ENCODE measurements at regions not wholly inside any gene's neighbourhood (a gene's known extent, or its start where the extent isn't known, plus 50 kb on each side); places are given as distances from the start of the nearest gene placed in this dataset.
"Not testable (repeated sequence)": the region's sequence is repeated elsewhere in the genome, so short reads cannot be mapped to it uniquely, and the experiment has no call there.

DNA sequence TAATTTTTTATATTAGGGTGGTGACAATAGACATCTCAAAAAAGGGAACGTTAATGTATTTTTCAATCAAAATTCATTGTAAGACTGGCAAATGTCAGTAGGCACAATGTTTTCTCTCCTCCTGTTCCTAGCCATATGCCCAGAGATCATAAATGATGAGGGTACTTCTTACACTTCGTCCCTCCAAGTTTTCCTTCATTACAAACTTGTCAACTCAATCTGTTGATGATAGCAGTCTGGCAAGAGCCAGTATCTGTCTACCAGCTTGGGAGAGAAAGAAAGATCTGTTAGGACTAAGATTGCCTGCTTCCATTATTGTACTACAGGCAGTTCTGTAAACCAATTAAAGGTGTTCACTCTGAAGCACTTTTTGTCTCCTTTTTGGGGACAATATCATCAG lies 130.9 kb upstream of the DAAM1 start:
- Mint-ChIP-seq H3K4me1 (no peaks in the 10 kb centered on the region), H3K4me3 (no peak overlapping the region), H3K27ac (no peak overlapping the region), H3K9me3 (peaks cover 7 to 16% of the 10 kb centered on the region in 2 experiments; a peak in 4 of 5 replicates), H3K36me3 (ENCODE audit: insufficient read depth in 1 of 3, low read depth in 3 of 3) (peaks cover 0 to 4% (median 3%) of the 10 kb centered on the region in 3 experiments; a peak in 3 of 7 replicates), H3K27me3 (ENCODE audit: low read depth) (no peaks in the 10 kb centered on the region)
- Histone ChIP-seq H3K79me2 (ENCODE audit: insufficient read depth, low read length) (no peaks in the 10 kb centered on the region), H3K4me1 (ENCODE audit: insufficient read depth, low read length) (no peaks in the 10 kb centered on the region), H3K4me2 (ENCODE audit: insufficient read depth, insufficient read length, low read length) (no peak overlapping the region), H2BK20ac (ENCODE audit: low read depth, low read length, poor library complexity, severe bottlenecking) (no peak overlapping the region), H2AK5ac (ENCODE audit: insufficient read length, low read length) (no peak overlapping the region), H2AFZ (ENCODE audit: low read length) (no peak overlapping the region), H3K9me3 (ENCODE audit: control insufficient read depth, low read depth, low read length) (no peaks in the 10 kb centered on the region), H4K5ac (ENCODE audit: insufficient read length, low read depth, low read length) (no peak overlapping the region), H3K14ac (ENCODE audit: insufficient read depth, low read length) (no peak overlapping the region), H2BK12ac (ENCODE audit: insufficient read length, low read depth, low read length) (no peak overlapping the region), H4K20me1 (ENCODE audit: control insufficient read depth, insufficient read depth, insufficient read length) (no peaks in the 10 kb centered on the region), H4K8ac (replicated peaks; ENCODE audit: insufficient read length, low read depth, low read length) (no peak overlapping the region), H2BK120ac (ENCODE audit: low read depth, low read length, poor library complexity, severe bottlenecking) (no peak overlapping the region), H3K23ac (ENCODE audit: insufficient read length, low read depth, low read length) (no peak overlapping the region), H3K27ac (ENCODE audit: insufficient read length, low read depth, low read length) (no peak overlapping the region), H3K23me2 (ENCODE audit: insufficient read length, low read depth, low read length, poor library complexity, severe bottlenecking) (no peaks in the 10 kb centered on the region), H3K4ac (ENCODE audit: low read depth, low read length) (no peak overlapping the region), H2BK5ac (ENCODE audit: insufficient read length, low read length) (no peak overlapping the region), H2BK15ac (ENCODE audit: low read depth, low read length) (no peak overlapping the region), H3K27me3 (ENCODE audit: insufficient read depth, low read length) (no peaks in the 10 kb centered on the region), H3K9ac (ENCODE audit: extremely low read depth, insufficient read length, low read length) (no peak overlapping the region), H3K79me1 (ENCODE audit: insufficient read depth, low read depth, low read length, poor library complexity, severe bottlenecking) (no peaks in the 10 kb centered on the region), H3K56ac (ENCODE audit: insufficient read length, low read depth, low read length) (no peak overlapping the region), H3T11ph (ENCODE audit: low read length) (no peak overlapping the region), H3K18ac (ENCODE audit: insufficient read length, low read depth, low read length) (no peak overlapping the region), H4K91ac (ENCODE audit: insufficient read length, low read depth, low read length) (no peak overlapping the region)
- no peak for TF ChIP-seq CTCF (conservative IDR thresholded peaks at IDR 0.05)
- DNase-seq: no peak
- WGBS (ENCODE audit: extremely low coverage, insufficient read length, low lambda C conversion rate): no CpG with 5 or more reads among the region's 2 CpGs

GRCh38 chr14:59058776-59059175 lies 129.7 kb upstream of the DAAM1 start:
- H2BK20ac ChIP-seq (ENCODE audit: low read depth, low read length, poor library complexity, severe bottlenecking); H2BK15ac ChIP-seq (ENCODE audit: low read depth, low read length); H4K91ac ChIP-seq (ENCODE audit: insufficient read length, low read depth, low read length); H3K27ac ChIP-seq (ENCODE audit: insufficient read length, low read depth, low read length); H2AFZ ChIP-seq (ENCODE audit: low read length); H3K79me2 ChIP-seq (ENCODE audit: insufficient read depth, low read length); H3K79me1 ChIP-seq (ENCODE audit: insufficient read depth, low read depth, low read length, poor library complexity, severe bottlenecking); H3K27me3 Mint-ChIP-seq (ENCODE audit: low read depth); H3K56ac ChIP-seq (ENCODE audit: insufficient read length, low read depth, low read length); H2AK5ac ChIP-seq (ENCODE audit: insufficient read length, low read length); DNase-seq; H3K4ac ChIP-seq (ENCODE audit: low read depth, low read length); H3K4me2 ChIP-seq (ENCODE audit: insufficient read depth, insufficient read length, low read length); H3K14ac ChIP-seq (ENCODE audit: insufficient read depth, low read length); H4K8ac ChIP-seq (replicated peaks; ENCODE audit: insufficient read length, low read depth, low read length); H3K23me2 ChIP-seq (ENCODE audit: insufficient read length, low read depth, low read length, poor library complexity, severe bottlenecking); H3K18ac ChIP-seq (ENCODE audit: insufficient read length, low read depth, low read length); H2BK120ac ChIP-seq (ENCODE audit: low read depth, low read length, poor library complexity, severe bottlenecking); H3K23ac ChIP-seq (ENCODE audit: insufficient read length, low read depth, low read length); H2BK12ac ChIP-seq (ENCODE audit: insufficient read length, low read depth, low read length); H3K27ac Mint-ChIP-seq; H3K4me1 ChIP-seq (ENCODE audit: insufficient read depth, low read length); H3K9ac ChIP-seq (ENCODE audit: extremely low read depth, insufficient read length, low read length); H2BK5ac ChIP-seq (ENCODE audit: insufficient read length, low read length); H3K36me3 Mint-ChIP-seq (ENCODE audit: insufficient read depth in 1 of 3, low read depth in 3 of 3); H4K20me1 ChIP-seq (ENCODE audit: control insufficient read depth, insufficient read depth, insufficient read length); H4K5ac ChIP-seq (ENCODE audit: insufficient read length, low read depth, low read length); H3K4me1 Mint-ChIP-seq; H3K4me3 Mint-ChIP-seq; H3T11ph ChIP-seq (ENCODE audit: low read length); H3K27me3 ChIP-seq (ENCODE audit: insufficient read depth, low read length); H3K9me3 ChIP-seq (ENCODE audit: control insufficient read depth, low read depth, low read length): not testable (repeated sequence)
- peaks cover 18 to 20% of the 10 kb centered on the region in 2 experiments for H3K9me3 Mint-ChIP-seq
- no CpG with 5 or more reads among the region's 30 CpGs for WGBS (ENCODE audit: extremely low coverage, insufficient read length, low lambda C conversion rate)
